Rectal smooth muscle tissue (tissue), 1 donor: ENCODE measurements at regions not wholly inside any gene's neighbourhood (a gene's known extent, or its start where the extent isn't known, plus 50 kb on each side); places are given as distances from the start of the nearest gene placed in this dataset.
A peak's percentile ranks its signal among the peaks of the same experiment; 100 is the strongest.

Experiments used
- H3K27ac ChIP-seq: one replicate; pipeline ENCODE4 v1.7.0; 2013; ENCODE audit warnings: low read depth, low read length, inconsistent platforms
- H3K27me3 ChIP-seq: one replicate; pipeline ENCODE4 v1.7.0; 2013; ENCODE audit warnings: low read length; ENCODE audit not compliant: control insufficient read depth, insufficient read depth
- H3K36me3 ChIP-seq: one replicate; pipeline ENCODE4 v1.7.0; 2013; ENCODE audit warnings: low read length; ENCODE audit not compliant: control insufficient read depth, insufficient read depth
- H3K4me1 ChIP-seq: one replicate; pipeline ENCODE4 v1.7.0; 2013; ENCODE audit warnings: low read length; ENCODE audit not compliant: control insufficient read depth, insufficient read depth
- H3K4me3 ChIP-seq: one replicate; pipeline ENCODE4 v1.7.0; 2013; ENCODE audit warnings: low read length
- H3K9ac ChIP-seq: one replicate; pipeline ENCODE4 v1.7.0; 2013; ENCODE audit warnings: low read length

GRCh38 chr6:11393713-11394627 is 143.6 kb upstream of the TMEM170B start:
- H3K9ac ChIP-seq: no peak overlapping the region
- no peak overlapping the region for H3K4me3 ChIP-seq
- H3K4me1 ChIP-seq: no peaks in the 10 kb centered on the region
- H3K27ac ChIP-seq: no peak overlapping the region
- H3K27me3 ChIP-seq: no peaks in the 10 kb centered on the region
- H3K36me3 ChIP-seq: no peaks in the 10 kb centered on the region

GRCh38 chr6:11392778-11393507 is 144.6 kb upstream of the TMEM170B start:
- Histone ChIP-seq H3K27me3 (no peaks in the 10 kb centered on the region), H3K27ac (no peak overlapping the region)

GRCh38 chr6:11391934-11392777 is 145.4 kb upstream of the TMEM170B start:
- Histone ChIP-seq H3K9ac (no peak overlapping the region), H3K4me1 (no peaks in the 10 kb centered on the region), H3K4me3 (no peak overlapping the region), H3K36me3 (no peaks in the 10 kb centered on the region), H3K27ac (no peak overlapping the region), H3K27me3 (no peaks in the 10 kb centered on the region)

More at GRCh38 chr6:11392778-11393507, 144.6 kb upstream of the TMEM170B start:
- Histone ChIP-seq H3K36me3 (no peaks in the 10 kb centered on the region), H3K4me3 (no peak overlapping the region), H3K9ac (no peak overlapping the region), H3K4me1 (no peaks in the 10 kb centered on the region)

GRCh38 chr6:11389977-11390376 is 147.6 kb upstream of the TMEM170B start:
- Histone ChIP-seq H3K4me1 (no peaks in the 10 kb centered on the region), H3K27me3 (no peaks in the 10 kb centered on the region), H3K9ac (no peak overlapping the region), H3K36me3 (no peaks in the 10 kb centered on the region), H3K27ac (no peak overlapping the region), H3K4me3 (no peak overlapping the region)

- H3K4me3 ChIP-seq: no peak overlapping the region
- H3K4me1 ChIP-seq: no peaks in the 10 kb centered on the region
- H3K27me3 ChIP-seq: no peaks in the 10 kb centered on the region
- no peak overlapping the region for H3K9ac ChIP-seq
- H3K27ac ChIP-seq: no peak overlapping the region
- no peaks in the 10 kb centered on the region for H3K36me3 ChIP-seq
These were observed 148.3 kb upstream of the TMEM170B start for GRCh38 chr6:11388983-11389944.

- no peak overlapping the region for H3K9ac ChIP-seq
- H3K27me3 ChIP-seq: no peaks in the 10 kb centered on the region
- no peaks in the 10 kb centered on the region for H3K4me1 ChIP-seq
- H3K4me3 ChIP-seq: no peak overlapping the region
- H3K27ac ChIP-seq: no peak overlapping the region
- no peaks in the 10 kb centered on the region for H3K36me3 ChIP-seq
These were observed 149.7 kb upstream of the TMEM170B start for GRCh38 chr6:11387707-11388430.

- Histone ChIP-seq H3K27ac (no peak overlapping the region), H3K36me3 (no peaks in the 10 kb centered on the region), H3K4me1 (no peaks in the 10 kb centered on the region), H3K27me3 (no peaks in the 10 kb centered on the region), H3K4me3 (no peak overlapping the region), H3K9ac (no peak overlapping the region)
These were observed 150.8 kb upstream of the TMEM170B start for GRCh38 chr6:11386726-11387125.

- no peak overlapping the region for H3K9ac ChIP-seq
- H3K4me3 ChIP-seq: no peak overlapping the region
- H3K27ac ChIP-seq: no peak overlapping the region
- H3K27me3 ChIP-seq: no peaks in the 10 kb centered on the region
- no peaks in the 10 kb centered on the region for H3K4me1 ChIP-seq
- H3K36me3 ChIP-seq: no peaks in the 10 kb centered on the region
These were observed 151.2 kb upstream of the TMEM170B start for GRCh38 chr6:11386323-11386722.

- H3K4me1 ChIP-seq: no peaks in the 10 kb centered on the region
- no peaks in the 10 kb centered on the region for H3K36me3 ChIP-seq
- no peak overlapping the region for H3K9ac ChIP-seq
- no peaks in the 10 kb centered on the region for H3K27me3 ChIP-seq
- no peak overlapping the region for H3K27ac ChIP-seq
- no peak overlapping the region for H3K4me3 ChIP-seq
These were observed 152.3 kb upstream of the NEDD9 start for GRCh38 chr6:11384531-11385309.

GRCh38 chr6:11381801-11382513 is 149.5 kb upstream of the NEDD9 start:
- no peaks in the 10 kb centered on the region for H3K36me3 ChIP-seq
- H3K9ac ChIP-seq: no peak overlapping the region
- peak overlapping the region; percentile 47 for H3K4me3 ChIP-seq
- H3K27me3 ChIP-seq: no peaks in the 10 kb centered on the region
- H3K4me1 ChIP-seq: no peaks in the 10 kb centered on the region
- no peak overlapping the region for H3K27ac ChIP-seq
